HG03432 (cell line): ENCODE measurements at regions not wholly inside any gene's neighbourhood (a gene's known extent, or its start where the extent isn't known, plus 50 kb on each side); places are given as distances from the start of the nearest gene placed in this dataset.

ENCODE experiments used
- ATAC-seq: cut with Tn5 transposase; IDR thresholded peaks from one replicate; pipeline ENCODE4 v1.9.1; 2021; ENCODE audit warnings: mild to moderate bottlenecking, moderate library complexity; ENCODE audit not compliant: unreplicated experiment

- ATAC-seq, result no peak
Observed at GRCh38 chr6:139557547-139557946, 183.1 kb upstream of the CITED2 start.

DNA sequence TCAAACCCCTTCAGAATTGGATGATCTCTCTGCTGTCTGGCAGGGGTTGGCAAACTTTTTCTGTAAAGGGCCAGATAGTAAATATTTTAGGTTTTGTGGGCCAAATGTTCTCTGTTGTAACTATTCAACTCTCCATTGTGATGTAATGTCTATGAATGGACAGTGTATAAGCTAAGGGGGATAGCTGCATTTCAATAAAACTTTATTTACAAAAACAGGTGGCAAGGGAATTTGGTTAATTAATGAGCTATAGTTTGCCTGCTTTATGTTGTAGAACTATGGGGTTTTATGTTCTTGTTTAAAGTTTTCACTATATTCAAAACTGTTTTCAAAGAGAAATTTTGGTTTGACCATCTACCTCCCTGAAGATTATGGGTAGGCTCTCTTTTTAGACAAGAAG is 182.1 kb upstream of the CITED2 start:
- ATAC-seq, result no peak

DNA sequence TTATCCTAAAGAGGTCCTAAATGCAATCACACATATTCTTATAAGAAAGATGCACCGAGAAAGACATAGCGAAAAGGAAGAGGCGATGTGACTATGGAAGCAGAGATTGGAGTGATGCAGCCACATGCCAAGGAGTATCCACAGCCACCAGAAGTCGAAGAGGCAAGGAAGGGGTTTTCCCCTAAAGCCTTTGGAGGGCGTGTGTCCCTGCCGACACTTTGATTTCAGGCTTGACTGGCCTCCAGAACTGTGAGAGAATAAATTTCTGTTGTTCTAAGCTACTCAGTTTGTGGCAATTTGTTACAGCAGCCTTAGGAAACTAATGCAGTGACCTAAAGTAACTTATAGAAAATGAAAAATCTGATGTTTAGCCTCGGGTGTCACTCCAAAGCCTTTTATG is 179.5 kb upstream of the CITED2 start:
- no peak for ATAC-seq

- ATAC-seq, result no peak
Observed at GRCh38 chr6:139551376-139551775, 176.9 kb upstream of the CITED2 start.

DNA sequence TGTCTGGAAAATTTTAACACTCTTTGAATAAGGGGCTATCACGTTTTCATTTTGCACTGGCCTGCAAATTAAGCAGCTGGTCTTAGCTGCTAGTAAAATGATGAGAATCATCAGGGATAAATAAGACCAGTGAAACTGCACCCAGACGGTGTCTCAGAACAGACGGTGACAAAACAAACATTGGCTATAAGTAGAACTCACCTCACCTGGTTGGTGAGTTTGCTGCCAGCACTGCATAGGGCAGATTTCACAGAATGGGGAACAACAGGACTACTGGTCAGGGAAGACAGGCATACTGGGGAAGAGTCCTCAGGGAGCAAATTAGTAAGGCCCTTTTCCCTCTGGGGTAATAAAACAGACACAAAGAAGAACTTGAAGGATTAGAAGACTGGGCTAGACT is 175.9 kb upstream of the CITED2 start:
- ATAC-seq, result no peak

DNA sequence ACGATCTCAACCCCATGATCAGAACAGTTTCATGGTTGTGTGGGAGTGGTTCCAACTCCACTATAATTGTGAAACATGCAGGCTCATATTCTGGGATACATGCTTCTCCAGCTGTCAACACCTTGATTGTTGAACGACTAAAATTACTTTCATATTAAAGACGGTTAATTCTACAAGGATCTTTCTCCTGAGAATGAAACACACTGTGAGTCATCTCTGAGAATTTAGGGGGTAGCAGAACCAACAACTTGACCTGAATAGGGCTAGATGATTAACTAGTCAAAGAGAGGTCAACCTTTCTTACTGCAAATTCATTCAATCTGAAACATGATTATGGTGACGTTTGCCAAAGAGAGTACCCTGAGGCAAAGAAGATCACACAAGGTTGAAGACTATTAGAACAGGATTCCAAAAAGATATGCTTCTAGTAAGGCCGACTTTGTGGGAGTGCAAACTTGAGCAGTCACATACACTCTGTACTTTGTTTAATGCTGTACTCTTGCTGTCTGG is 175.2 kb upstream of the CITED2 start:
- peak; percentile 52 for ATAC-seq

DNA sequence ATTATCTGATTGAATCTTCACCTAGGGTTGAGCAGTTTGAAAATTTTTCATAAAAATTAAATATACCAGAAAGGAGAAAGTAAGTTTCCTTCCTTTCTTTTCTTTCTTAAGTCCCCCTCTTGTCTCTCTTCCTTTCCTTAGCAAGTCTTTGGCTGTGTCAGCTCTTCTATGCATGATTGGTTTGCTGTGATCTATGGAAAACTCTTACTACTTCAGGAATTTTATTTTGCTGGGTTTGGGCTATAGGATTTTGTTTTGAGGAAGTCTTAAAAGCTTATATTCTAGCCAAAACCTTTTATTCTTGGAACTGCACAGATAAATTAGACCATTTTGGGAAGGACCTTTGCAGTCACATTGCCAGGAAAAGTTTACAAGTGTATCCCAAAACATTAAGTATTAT is 173.4 kb upstream of the CITED2 start:
- no peak for ATAC-seq

- no peak for ATAC-seq
Observed at GRCh38 chr6:139547122-139547776, 172.8 kb upstream of the CITED2 start.

DNA sequence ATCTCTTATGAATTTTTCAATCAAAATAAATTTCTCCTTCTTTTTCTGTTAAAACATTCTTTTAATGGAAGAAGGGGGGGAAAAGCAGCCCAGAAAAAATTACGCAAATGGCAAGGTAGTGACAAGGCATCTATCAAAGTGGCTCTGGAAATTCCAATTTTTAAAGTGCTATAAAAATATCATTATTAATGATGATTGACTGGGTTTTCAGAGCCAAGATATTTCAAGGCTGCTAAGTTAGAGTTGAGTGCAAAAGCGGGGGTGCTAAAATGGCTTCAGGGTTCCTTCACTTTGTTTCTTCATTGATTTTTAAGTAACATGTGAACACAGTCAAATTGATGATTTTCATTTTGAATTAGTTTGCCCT is 171.6 kb upstream of the CITED2 start:
- no peak for ATAC-seq

- no peak for ATAC-seq
Observed at GRCh38 chr6:139545206-139546105, 171.0 kb upstream of the CITED2 start.

DNA sequence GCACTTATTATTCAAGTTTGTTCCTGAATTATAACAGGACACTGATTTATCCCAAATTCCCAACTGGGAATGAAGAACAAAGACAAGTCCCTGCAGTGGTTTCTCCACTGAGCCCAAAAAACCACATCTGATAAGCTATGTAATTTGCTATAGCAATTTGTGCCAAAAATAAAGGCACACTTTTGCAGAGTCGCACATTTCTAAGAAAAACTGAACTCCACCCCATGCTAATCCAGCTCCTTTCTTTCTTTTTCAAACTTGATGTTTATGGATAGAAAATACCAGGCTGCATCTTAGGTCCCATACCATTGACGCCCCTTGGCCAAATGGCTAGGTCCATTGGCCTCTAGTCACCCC is 170.2 kb upstream of the CITED2 start:
- ATAC-seq, result no peak

DNA sequence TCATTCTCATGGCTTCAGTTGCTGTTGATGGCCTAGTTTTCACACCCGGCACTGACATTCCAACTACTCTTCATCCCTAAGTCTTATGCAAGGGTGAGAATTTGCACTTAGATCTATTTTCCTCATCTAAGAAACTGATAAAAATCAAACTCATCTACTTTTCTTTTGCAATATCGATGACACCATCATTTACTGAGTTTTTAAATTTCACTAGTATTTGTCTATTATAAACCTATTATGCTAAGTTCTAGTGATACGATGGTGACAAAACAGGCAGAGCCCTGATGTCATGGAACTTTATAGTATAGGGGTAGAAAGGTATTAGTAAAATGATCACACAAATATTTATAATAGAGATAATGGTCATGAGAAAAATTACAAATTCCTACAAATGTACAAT is 167.9 kb upstream of the CITED2 start:
- ATAC-seq, result no peak

DNA sequence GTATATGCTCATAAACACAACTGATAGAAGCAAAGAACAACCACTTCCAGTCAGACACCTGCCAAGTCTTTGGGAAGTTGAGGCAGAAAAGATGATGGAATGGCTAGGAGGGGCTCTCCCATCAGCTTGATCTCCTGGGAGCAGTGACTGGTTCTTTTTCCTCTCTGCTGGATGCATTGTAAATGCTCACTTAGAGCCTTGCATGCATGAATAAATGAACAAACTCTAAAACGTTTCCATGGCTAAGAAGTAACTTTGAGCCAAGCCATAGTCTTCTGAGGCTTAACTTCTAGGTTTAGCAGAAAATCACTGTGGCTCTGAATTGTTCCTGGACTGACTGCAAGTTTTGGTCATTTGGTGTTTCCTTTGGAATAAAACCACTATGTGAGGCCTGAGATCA is 166.4 kb upstream of the CITED2 start:
- ATAC-seq, result no peak

- peak; percentile 57 for ATAC-seq
Observed at GRCh38 chr6:139540276-139540675, 165.8 kb upstream of the CITED2 start.

- peak; percentile 15 for ATAC-seq
Observed at GRCh38 chr6:139539852-139540251, 165.4 kb upstream of the CITED2 start.

DNA sequence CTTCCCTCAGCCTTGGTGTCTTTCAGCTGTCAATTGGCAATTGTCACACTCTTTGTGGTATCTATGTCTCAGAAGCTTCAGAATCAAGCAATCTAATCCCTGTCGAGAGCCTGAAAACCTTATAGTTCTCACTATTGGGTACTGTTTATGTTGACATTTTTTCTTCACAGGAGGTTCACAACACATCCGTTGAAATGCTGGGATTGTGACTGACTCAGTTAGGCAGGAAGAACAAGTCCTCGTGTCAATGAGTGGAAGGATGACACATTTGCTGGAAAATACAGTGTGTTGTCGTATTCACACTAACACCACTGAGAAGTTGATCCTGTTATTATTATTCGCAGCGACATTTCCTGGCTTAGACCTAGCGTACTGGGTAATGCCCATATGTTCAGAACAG is 163.9 kb upstream of the CITED2 start:
- ATAC-seq, result no peak

DNA sequence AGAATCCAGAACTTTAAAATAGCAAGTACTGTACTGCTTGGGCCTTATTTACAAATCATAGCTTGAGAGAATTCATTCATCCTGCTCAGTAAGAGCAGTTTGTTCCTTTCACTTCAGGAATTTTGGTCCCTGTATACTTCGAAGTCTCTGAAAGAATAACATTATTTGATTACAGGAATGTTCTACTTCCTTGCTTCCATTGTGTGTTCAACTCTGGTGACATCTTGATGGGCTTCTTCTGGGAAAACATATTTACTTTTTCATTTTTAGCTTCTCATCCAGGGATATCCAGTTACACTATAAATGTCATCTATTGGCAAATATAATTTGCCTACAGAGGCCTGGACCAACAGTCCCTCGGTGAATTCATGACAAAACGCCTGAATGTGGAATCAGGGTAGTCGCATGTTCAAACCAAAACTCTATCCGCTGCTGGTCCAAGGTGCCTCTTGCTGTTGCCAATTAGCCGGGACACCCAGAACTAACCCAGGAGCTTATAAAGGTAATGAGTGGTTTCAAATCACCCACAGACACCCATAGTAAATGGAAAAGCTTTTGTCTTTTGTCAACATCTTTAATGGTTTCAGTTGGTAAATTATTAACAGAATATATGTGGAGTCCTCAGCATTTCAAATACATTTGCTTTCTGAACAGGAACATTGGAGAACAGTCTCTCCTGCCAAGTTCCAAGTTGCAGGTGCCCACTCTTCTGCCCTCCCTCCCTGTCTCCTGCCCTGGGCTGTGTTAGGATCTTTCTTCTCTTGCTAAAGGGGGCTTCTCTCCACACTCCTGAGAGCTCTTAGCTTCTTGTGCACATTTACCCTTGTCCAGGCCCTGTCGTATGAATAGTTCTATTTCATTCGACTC is 162.5 kb upstream of the CITED2 start:
- ATAC-seq, result no peak

DNA sequence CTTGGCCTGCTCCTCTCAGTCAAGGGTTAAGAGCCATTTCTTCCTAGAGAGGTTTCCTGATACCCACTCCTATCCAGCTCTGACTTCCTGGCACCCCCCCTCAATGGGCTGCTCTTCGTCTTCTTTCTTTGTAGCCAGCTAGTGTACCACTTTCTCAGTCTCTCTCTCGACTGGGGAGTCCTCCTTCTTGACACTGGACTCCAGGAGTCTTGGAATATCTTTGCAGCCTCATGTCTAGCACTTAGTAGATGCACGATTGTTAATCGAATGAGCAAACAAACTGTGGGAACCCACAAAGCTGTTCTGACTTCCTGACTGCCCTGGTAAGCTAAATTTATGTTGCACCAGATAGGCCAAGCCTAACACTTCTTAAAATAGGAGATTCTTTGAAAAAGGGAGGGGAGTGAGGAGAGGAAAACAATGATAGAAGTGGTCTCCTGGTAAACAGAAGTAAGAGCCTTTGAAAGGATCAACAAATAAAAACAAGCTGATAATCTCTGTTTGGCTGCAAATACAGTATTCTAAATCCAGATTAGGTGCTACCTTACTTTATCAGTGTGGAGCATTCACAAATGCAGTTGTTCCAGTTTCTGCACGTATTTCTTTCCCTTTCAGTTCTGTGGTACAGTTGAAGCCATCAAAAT is 160.1 kb upstream of the CITED2 start:
- no peak for ATAC-seq

DNA sequence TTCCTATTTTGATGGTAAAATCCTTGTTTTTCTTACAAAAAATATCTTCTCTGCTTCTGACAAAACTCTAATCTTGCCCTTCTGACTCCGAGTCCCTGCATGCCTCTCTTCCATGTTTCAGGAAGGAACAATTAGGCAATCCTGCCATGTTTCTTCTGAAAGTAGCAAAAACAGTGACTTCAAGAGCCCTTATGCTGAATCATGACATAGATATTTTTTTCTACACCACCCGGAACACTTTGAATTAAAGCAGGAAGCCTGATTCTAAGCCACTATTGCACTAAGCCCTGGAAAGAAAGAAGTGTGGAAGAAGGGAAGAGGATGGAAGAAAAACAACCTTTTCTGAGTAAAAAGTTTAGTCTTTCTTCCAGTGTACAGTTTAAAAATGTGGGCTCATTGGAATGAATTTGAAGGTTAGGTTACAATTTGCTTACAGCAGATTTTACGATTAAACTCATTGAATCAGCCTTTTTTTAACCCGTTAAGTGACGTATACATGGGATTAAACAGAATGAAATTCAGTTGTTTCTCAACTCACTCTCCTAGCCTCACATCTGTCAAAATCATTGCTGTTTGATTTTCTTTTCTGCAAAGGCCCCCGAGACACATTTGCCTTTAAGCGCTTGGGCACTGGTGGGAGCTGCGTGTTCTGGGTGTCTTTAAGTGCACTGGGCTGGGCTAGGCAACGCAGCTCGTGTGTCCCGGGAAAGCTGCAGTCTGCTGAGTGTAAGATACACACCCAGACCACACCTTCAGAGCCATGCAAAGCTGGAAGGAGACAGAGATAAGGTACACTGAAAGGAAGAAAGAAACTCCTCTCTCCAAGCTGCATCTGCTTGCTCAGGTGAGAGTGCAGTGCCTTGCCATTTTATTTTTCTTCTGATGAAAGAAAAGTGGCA is 159.4 kb upstream of the CITED2 start:
- ATAC-seq, result no peak

DNA sequence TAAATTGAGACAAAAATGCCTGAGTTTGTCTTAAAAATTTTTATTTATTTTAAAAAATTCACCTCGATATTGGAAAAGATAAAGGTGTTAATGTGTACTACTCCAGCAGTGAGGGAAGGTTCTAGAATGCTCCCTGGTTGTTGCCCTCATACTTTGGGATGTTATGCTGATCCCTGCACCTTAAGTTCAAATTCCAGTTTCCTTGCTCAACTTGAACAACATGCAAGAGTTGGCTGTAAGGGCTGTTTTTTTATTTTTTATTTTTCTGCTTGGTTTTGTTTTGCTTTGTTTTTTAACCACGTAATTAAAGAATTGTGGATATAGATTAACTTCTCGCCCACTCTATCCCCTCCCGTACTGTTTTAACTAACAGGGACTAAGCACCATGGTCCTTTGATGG is 158.7 kb upstream of the CITED2 start:
- ATAC-seq, result no peak
